ENCODE measurements at regions not wholly inside any gene's neighbourhood (a gene's known extent, or its start where the extent isn't known, plus 50 kb on each side); places are given as distances from the start of the nearest gene placed in this dataset.

DNA sequence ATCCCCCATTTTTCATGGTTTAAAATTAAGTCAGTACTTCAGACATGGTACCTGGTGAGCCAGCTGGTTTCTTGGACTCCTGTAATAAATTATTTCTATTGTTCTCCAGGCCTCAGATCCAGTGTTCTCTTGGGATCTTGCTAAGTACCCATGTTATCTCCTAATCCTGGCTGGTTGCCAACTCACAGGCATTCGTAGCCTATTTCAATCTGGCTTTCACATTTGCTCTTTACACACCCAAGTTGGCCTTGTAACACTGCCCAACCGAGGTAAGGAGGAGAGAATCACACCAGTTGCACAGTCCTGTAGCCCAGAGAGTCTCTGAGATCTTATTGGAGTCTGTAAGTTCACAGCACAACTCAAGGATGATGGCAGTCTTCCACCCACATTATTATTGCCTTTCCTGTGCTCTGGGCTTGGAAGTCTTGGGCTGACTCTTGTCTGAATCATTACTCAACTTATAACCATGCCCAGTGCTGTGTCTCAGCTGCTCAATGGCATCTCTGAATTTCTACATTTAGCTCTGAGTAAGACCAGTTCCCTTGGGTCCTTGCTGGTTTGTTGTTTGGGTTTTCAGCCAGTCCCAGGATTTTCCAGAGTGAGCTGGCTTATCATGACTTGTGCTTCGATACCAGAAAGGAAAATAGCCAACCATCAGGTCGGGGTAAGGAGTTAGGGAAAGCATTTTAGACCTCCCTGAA is 76.6 kb upstream of the KLF12 start:
- 89 to 96% methylated on average over 3 to 4 of the region's 4 CpGs for WGBS, 2 experiments (ENCODE audit: insufficient coverage in 2 of 2)
- H3K27ac ChIP-seq (ENCODE audit: low read depth, low read length, severe bottlenecking): peak overlapping the region; percentile 47
- no peak overlapping the region for H3K4me3 ChIP-seq (ENCODE audit: extremely low read depth, insufficient read depth, low read length, poor library complexity, severe bottlenecking)

DNA sequence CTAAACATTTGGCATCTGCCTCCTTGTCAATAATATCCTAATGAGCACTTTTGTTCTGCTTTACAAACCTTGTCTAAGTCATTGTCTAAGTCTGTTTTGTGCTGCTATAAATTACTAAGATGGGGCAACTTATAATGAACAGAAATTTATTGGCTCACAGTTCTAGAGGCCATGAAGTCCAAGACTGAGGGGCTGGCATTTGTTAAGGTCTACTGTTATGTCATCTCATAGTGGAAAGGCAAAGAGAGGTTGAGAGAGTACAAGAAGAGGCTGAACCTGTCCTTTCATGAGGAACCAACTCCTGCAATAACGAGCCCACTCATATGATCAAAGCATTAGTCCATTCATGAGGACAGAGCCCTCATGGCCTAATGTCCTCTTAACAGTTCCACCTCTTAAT is 72.7 kb upstream of the KLF12 start:
- Histone ChIP-seq H3K36me3 (ENCODE audit: control insufficient read depth, insufficient read depth, low read length) (no peaks in the 10 kb centered on the region), H3K27ac (ENCODE audit: low read depth, low read length, severe bottlenecking) (no peak overlapping the region), H3K4me1 (ENCODE audit: control insufficient read depth, insufficient read depth, low read length, poor library complexity, severe bottlenecking) (peaks cover 14% of the 10 kb centered on the region), H3K4me3 (ENCODE audit: extremely low read depth, insufficient read depth, low read length, poor library complexity, severe bottlenecking) (no peak overlapping the region), H3K9me3 (ENCODE audit: control insufficient read depth, low read length) (no peaks in the 10 kb centered on the region)
- WGBS, 2 experiments (ENCODE audit: insufficient coverage in 2 of 2): no CpG with 5 or more reads among the region's 1 CpG

More for the DNA sequence above, 76.6 kb upstream of the KLF12 start:
- Histone ChIP-seq H3K36me3 (ENCODE audit: control insufficient read depth, insufficient read depth, low read length) (no peaks in the 10 kb centered on the region), H3K4me1 (ENCODE audit: control insufficient read depth, insufficient read depth, low read length, poor library complexity, severe bottlenecking) (peaks cover 8% of the 10 kb centered on the region), H3K9me3 (ENCODE audit: control insufficient read depth, low read length) (no peaks in the 10 kb centered on the region)

DNA sequence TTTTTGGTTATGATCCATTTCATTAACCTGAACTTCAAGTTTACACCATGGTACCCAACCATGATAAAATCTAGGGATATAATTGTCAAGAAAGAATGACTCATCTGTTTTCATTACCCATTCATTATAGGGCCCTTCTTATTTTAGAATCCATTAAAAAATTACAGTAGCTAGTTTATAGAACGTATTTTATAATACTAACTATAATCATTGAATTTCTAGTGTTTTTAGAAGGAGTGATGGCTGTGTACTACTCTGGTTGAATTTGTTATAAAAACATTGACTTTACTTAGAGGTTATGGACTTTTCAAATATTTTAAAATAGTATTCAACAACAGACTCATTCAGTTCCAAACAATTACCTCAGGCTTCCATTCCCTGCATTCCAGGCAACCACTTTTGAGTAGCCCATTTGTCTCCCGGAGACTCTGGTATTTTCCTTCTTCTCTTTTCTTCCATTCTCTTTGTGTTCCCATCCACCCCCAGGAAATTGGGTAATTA is 71.9 kb upstream of the KLF12 start:
- no peak overlapping the region for H3K4me3 ChIP-seq (ENCODE audit: extremely low read depth, insufficient read depth, low read length, poor library complexity, severe bottlenecking)
- H3K4me1 ChIP-seq (ENCODE audit: control insufficient read depth, insufficient read depth, low read length, poor library complexity, severe bottlenecking): peaks cover 14% of the 10 kb centered on the region
- no peaks in the 10 kb centered on the region for H3K36me3 ChIP-seq (ENCODE audit: control insufficient read depth, insufficient read depth, low read length)
- no peaks in the 10 kb centered on the region for H3K9me3 ChIP-seq (ENCODE audit: control insufficient read depth, low read length)
- H3K27ac ChIP-seq (ENCODE audit: low read depth, low read length, severe bottlenecking): no peak overlapping the region
- WGBS, 2 experiments (ENCODE audit: insufficient coverage in 2 of 2): 67 to 71% methylated on average over 1 of the region's 2 CpGs

DNA sequence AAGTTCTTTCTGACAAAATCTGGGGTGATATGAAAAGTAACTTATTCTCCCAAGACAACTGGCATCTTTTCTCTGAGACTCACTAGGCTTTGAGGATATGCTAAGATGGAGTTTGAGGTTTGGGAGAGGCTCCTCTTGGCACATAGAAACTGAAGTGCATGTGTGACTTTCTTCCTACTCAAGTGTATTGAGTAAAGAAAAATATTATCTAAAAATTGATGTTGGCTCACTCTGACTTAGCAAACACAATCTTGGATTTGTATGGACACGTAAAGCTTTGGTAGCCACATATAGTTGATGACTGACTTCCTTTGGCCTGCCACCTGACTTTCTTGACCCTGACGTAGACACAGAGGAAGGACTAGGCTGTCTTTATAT is 71.1 kb upstream of the KLF12 start:
- no peaks in the 10 kb centered on the region for H3K9me3 ChIP-seq (ENCODE audit: control insufficient read depth, low read length)
- 86 to 100% methylated on average over 1 of the region's 2 CpGs for WGBS, 2 experiments (ENCODE audit: insufficient coverage in 2 of 2)
- H3K4me3 ChIP-seq (ENCODE audit: extremely low read depth, insufficient read depth, low read length, poor library complexity, severe bottlenecking): no peak overlapping the region
- no peak overlapping the region for H3K27ac ChIP-seq (ENCODE audit: low read depth, low read length, severe bottlenecking)
- H3K36me3 ChIP-seq (ENCODE audit: control insufficient read depth, insufficient read depth, low read length): no peaks in the 10 kb centered on the region
- H3K4me1 ChIP-seq (ENCODE audit: control insufficient read depth, insufficient read depth, low read length, poor library complexity, severe bottlenecking): peaks cover 11% of the 10 kb centered on the region

DNA sequence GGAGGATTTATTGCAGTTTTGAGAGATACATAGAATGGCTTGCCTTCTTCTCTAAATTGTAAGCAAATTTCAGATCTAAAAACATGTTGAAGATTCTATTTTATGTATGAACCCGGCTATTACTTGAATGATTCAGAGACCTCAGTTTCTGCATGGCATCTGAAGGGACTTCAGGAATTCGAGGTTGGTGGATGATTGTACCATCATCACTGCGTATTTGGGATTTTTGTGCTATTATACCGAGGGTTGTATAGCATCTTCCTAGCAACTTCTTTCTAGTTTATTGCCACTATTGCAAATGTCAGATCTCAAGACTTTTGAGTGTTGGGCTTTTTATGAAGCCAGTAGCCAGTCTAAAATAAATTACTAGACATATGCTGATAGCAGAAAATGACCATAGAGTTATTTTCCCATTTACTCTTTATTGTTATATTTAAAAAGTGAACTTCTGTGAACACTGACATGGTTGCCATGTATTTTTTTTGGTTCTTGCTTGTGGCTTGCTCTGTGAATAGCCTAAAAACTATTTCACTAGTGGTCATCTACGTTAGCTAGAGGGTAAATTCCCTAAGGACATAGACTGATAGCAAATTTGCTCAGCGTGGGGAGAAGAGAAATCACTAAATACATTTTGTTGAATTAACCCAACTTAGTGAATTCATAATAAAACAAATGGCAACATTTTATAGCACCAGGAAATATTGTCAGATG is 70.6 kb upstream of the KLF12 start:
- Histone ChIP-seq H3K4me3 (ENCODE audit: extremely low read depth, insufficient read depth, low read length, poor library complexity, severe bottlenecking) (no peak overlapping the region), H3K27ac (ENCODE audit: low read depth, low read length, severe bottlenecking) (no peak overlapping the region), H3K4me1 (ENCODE audit: control insufficient read depth, insufficient read depth, low read length, poor library complexity, severe bottlenecking) (peaks cover 16% of the 10 kb centered on the region), H3K36me3 (ENCODE audit: control insufficient read depth, insufficient read depth, low read length) (no peaks in the 10 kb centered on the region), H3K9me3 (ENCODE audit: control insufficient read depth, low read length) (no peaks in the 10 kb centered on the region)
- 92 to 95% methylated on average over 2 to 3 of the region's 6 CpGs for WGBS, 2 experiments (ENCODE audit: insufficient coverage in 2 of 2)

DNA sequence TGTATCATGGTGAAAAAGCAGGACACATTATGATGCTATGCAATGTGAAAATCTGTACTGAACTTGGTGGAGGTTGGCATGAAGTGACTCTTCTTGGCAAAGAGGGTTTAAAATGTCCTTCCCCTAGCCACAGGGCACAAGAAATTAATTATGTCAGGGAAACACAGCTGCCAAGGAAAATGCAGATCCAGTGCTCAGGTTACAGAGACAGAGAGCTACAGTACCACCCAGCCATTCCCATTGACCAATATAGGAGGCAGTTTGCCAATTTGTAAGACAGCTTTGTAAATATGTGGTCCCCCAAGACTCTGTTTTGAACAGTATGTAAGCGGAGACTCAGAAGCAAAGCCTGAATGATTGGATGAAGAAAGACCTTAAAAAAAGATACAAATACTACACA is 69.4 kb upstream of the KLF12 start:
- H3K4me3 ChIP-seq (ENCODE audit: extremely low read depth, insufficient read depth, low read length, poor library complexity, severe bottlenecking): no peak overlapping the region
- H3K36me3 ChIP-seq (ENCODE audit: control insufficient read depth, insufficient read depth, low read length): no peaks in the 10 kb centered on the region
- H3K9me3 ChIP-seq (ENCODE audit: control insufficient read depth, low read length): no peaks in the 10 kb centered on the region
- H3K27ac ChIP-seq (ENCODE audit: low read depth, low read length, severe bottlenecking): no peak overlapping the region
- peaks cover 20% of the 10 kb centered on the region for H3K4me1 ChIP-seq (ENCODE audit: control insufficient read depth, insufficient read depth, low read length, poor library complexity, severe bottlenecking)
- WGBS, 2 experiments (ENCODE audit: insufficient coverage in 2 of 2): no CpG with 5 or more reads among the region's 1 CpG

DNA sequence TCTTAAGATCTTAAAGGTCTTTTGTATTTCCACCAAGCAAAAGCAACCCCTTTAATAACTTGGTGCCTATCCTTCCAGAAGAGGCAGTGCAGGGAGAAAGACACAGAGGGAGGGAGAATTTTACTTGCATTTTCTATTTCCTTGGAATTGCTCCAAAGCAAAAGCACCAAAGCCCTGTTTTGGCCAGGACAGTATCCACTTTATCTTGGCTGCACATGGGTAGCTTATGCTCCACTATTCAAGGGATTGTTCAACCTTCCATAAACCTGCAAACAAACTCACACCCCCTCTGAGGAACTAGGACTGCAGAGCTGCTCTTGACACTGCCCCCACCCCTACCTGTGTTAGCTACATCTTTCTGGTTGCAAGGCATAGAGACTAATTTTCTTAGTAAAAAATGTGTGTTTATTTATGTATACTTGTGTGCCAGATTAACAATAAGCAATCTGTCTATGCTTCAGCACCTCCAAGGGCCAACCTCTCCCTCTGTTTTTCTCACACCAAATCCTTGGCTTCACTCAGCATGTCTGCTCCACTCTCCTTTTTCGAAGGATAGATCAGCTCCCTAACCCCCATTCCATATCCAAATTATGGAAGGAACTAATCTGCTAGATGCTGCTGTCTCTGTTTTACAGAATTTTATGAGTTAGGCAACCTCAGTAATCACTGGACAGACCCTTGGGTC is 68.1 kb upstream of the KLF12 start:
- H3K4me3 ChIP-seq (ENCODE audit: extremely low read depth, insufficient read depth, low read length, poor library complexity, severe bottlenecking): no peak overlapping the region
- H3K4me1 ChIP-seq (ENCODE audit: control insufficient read depth, insufficient read depth, low read length, poor library complexity, severe bottlenecking): peaks cover 24% of the 10 kb centered on the region
- no peak overlapping the region for H3K27ac ChIP-seq (ENCODE audit: low read depth, low read length, severe bottlenecking)
- H3K9me3 ChIP-seq (ENCODE audit: control insufficient read depth, low read length): no peaks in the 10 kb centered on the region
- no peaks in the 10 kb centered on the region for H3K36me3 ChIP-seq (ENCODE audit: control insufficient read depth, insufficient read depth, low read length)
- 78 to 86% methylated on average over 1 of the region's 1 CpG for WGBS, 2 experiments (ENCODE audit: insufficient coverage in 2 of 2)

DNA sequence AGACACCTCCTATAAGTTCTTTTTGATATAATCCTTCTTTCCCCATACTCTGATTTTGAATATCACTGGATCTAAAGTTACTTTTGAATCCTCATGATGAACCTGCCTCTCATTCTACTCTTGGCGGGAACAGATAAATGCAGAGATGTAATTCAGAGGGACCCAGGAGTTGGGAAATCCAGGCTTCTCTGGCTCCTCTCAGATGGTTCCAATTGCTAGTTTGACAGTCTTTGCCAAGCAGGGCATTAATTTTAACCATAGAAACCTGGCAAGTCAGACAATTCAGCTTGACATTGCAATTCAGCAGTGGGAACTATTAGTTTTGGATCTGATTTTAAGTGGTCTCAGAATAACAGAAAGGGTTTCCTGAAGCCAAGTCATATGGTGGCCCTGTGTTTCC is 67.3 kb upstream of the KLF12 start:
- WGBS, 2 experiments (ENCODE audit: insufficient coverage in 2 of 2): no CpG with 5 or more reads among the region's 1 CpG

DNA sequence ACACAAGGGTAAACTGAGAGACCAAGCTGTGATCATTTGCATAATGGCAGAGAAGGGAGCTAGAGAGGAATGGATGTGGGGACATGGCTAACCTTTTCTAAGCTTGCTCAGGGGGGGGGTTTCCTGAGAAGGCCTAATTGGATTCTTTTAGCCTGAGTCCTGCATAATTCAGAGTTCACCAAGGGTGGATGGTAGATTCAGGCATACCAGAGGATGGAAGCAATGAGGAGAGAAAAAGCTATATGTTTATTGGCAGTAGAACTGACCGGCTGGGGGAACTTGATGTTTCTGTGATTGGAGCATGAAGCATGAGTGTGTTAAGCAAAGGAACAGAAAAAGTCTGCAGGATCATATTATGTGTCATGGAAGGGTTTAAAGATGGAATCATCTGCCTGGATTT is 65.9 kb upstream of the KLF12 start:
- Histone ChIP-seq H3K9me3 (ENCODE audit: control insufficient read depth, low read length) (no peaks in the 10 kb centered on the region), H3K4me1 (ENCODE audit: control insufficient read depth, insufficient read depth, low read length, poor library complexity, severe bottlenecking) (peaks cover 15% of the 10 kb centered on the region), H3K36me3 (ENCODE audit: control insufficient read depth, insufficient read depth, low read length) (no peaks in the 10 kb centered on the region), H3K27ac (ENCODE audit: low read depth, low read length, severe bottlenecking) (no peak overlapping the region), H3K4me3 (ENCODE audit: extremely low read depth, insufficient read depth, low read length, poor library complexity, severe bottlenecking) (no peak overlapping the region)
- WGBS, 2 experiments (ENCODE audit: insufficient coverage in 2 of 2): 84 to 100% methylated on average over 1 of the region's 1 CpG

More for the DNA sequence above, 67.3 kb upstream of the KLF12 start:
- Histone ChIP-seq H3K27ac (ENCODE audit: low read depth, low read length, severe bottlenecking) (no peak overlapping the region), H3K4me3 (ENCODE audit: extremely low read depth, insufficient read depth, low read length, poor library complexity, severe bottlenecking) (no peak overlapping the region), H3K36me3 (ENCODE audit: control insufficient read depth, insufficient read depth, low read length) (no peaks in the 10 kb centered on the region), H3K4me1 (ENCODE audit: control insufficient read depth, insufficient read depth, low read length, poor library complexity, severe bottlenecking) (peaks cover 21% of the 10 kb centered on the region), H3K9me3 (ENCODE audit: control insufficient read depth, low read length) (no peaks in the 10 kb centered on the region)

DNA sequence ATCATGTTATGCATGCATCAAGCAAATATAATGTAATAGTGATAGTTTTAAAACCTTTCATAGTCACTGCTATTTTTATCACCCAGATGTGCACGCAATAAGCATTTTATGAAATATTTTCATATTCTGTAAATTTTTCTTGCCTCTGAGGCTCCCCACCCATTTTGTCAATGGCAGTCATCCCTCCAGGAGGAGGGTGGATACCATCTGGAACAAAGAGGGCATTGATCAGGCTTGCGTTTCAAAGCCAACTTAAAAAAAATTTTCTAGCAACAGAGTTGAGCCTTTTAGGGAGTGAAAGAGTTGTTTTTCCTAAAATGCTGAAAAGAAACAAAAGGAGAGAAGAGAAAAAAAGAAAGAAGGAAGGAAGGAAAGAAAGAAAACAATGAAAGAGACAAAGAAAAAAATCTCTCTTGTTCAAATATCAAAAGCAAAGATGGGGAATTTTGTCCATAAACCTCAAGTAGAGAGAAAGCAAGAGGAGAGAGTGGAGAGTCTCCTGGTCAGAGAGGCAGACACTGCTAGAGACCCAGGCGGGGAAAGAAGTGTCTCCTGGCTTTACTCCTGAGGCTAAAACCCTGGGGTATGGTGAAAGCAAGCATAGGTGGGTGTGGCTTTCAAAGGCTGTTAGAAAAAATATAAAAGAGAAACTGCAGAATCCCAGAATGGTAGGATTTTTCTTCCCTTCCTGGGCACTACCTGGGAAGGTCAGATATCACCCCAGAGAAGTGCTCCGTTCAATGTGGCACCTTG is 63.6 kb upstream of the KLF12 start:
- 60 to 92% methylated on average over 1 to 2 of the region's 4 CpGs for WGBS, 2 experiments (ENCODE audit: insufficient coverage in 2 of 2)
- Histone ChIP-seq H3K4me3 (ENCODE audit: extremely low read depth, insufficient read depth, low read length, poor library complexity, severe bottlenecking) (no peak overlapping the region), H3K27ac (ENCODE audit: low read depth, low read length, severe bottlenecking) (no peak overlapping the region)

More for the DNA sequence above, 63.6 kb upstream of the KLF12 start:
- H3K9me3 ChIP-seq (ENCODE audit: control insufficient read depth, low read length): no peaks in the 10 kb centered on the region
- H3K36me3 ChIP-seq (ENCODE audit: control insufficient read depth, insufficient read depth, low read length): no peaks in the 10 kb centered on the region
- H3K4me1 ChIP-seq (ENCODE audit: control insufficient read depth, insufficient read depth, low read length, poor library complexity, severe bottlenecking): peaks cover 15% of the 10 kb centered on the region

All from mesodermal cell (in vitro differentiated cells).